ENCODE measurements at regions not wholly inside any gene's neighbourhood (a gene's known extent, or its start where the extent isn't known, plus 50 kb on each side); places are given as distances from the start of the nearest gene placed in this dataset.

DNA sequence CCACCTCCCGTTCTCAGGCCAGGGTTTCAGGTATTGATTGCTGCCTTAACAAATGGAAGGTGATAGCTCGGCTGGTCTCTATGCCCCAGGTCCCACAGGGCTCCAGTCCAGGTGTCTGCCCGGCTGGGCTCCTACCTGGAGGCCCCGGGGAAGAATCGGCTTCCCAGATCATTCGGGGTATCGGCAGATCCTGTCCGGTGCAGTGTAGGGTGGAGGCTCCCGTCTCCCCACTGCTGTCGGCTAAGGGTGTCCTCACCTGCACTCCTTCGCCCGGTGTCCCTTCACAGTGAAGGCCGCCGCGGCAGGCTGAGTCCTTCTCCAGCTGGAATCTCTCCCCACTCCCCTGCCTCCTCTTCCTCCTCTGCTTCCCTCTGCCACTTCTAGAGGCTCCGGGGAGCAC, 573.9 kb upstream of the SALL3 start:
- TF ChIP-seq, protein P1, sequence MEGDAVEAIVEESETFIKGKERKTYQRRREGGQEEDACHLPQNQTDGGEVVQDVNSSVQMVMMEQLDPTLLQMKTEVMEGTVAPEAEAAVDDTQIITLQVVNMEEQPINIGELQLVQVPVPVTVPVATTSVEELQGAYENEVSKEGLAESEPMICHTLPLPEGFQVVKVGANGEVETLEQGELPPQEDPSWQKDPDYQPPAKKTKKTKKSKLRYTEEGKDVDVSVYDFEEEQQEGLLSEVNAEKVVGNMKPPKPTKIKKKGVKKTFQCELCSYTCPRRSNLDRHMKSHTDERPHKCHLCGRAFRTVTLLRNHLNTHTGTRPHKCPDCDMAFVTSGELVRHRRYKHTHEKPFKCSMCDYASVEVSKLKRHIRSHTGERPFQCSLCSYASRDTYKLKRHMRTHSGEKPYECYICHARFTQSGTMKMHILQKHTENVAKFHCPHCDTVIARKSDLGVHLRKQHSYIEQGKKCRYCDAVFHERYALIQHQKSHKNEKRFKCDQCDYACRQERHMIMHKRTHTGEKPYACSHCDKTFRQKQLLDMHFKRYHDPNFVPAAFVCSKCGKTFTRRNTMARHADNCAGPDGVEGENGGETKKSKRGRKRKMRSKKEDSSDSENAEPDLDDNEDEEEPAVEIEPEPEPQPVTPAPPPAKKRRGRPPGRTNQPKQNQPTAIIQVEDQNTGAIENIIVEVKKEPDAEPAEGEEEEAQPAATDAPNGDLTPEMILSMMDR (IDR thresholded peaks at IDR 0.05), result no peak
- TF ChIP-seq POLR2A (IDR thresholded peaks at IDR 0.05), result no peak
